CD4-positive, alpha-beta T cell treated with Interleukin-4 for 1 hour (primary cell): ENCODE measurements at regions not wholly inside any gene's neighbourhood (a gene's known extent, or its start where the extent isn't known, plus 50 kb on each side); places are given as distances from the start of the nearest gene placed in this dataset.

Experiments
- DNase-seq, 2 donors: peaks; one replicate each; pipeline ENCODE4 v3.0.0-alpha.2; 2020 to 2022

- DNase-seq: no peak
These were observed 866.7 kb upstream of the PRMT6 start for GRCh38 chr1:106189780-106190179.

GRCh38 chr1:106194206-106194605 is 862.3 kb upstream of the PRMT6 start:
- DNase-seq: no peak

DNA sequence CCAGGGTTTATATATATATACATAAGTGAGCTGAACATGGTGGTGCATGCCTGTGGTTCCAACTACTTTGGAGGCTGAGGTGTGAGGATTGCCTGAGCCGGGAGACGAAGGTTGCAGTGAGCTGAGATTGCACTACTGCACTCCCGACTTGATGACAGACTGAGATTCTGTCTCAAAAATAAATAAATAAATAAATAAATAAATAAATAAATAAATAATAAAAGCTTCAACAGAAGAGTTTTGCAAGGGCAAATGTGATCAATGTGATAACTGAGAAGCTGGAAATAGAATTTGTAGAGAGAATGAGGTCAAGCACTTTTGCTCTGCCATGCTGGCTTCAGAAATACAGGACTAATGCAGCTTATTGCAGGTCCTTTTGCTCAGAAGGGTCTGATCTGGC is 855.8 kb upstream of the PRMT6 start:
- DNase-seq: no peak

DNA sequence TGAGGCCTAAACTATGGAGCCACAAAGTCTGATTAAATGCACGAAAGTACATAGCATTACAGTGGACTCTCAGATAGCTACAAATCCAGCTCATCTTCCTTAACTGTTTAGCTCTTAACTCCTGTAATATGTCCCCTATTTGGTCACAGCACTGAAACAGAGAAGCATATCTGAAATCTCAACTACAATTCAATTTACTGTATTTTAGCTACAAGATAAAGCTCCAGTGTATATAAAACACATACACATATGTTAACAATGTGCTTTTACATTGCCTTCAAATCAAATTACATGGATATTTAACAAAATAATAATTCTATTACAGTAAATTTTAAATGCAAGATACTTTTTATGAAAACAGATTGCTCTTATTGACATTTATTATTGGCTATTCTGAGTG is 849.3 kb upstream of the PRMT6 start:
- DNase-seq: no peak

DNA sequence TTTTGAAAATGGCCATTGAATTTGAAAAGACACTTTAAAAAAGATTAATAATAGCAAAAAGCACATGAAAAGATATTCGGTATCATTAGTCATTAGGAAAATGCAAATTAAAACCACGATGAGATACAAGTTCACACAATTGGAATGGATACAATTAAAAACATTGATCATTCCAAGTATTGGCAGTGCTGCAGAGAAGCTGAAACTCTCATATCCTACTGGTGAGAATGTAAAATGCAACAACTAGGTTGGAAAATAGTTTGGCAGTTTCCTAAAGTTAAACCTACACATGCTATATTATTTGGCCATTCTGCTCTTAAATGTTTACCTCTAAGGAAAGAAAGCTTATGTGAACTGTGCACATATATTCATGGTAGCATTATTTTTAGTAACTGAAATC is 838.7 kb upstream of the PRMT6 start:
- DNase-seq: no peak

- DNase-seq: no peak
These were observed 834.1 kb upstream of the PRMT6 start for GRCh38 chr1:106222403-106222802.

- DNase-seq: no peak
These were observed 833.3 kb upstream of the PRMT6 start for GRCh38 chr1:106223213-106223612.

- DNase-seq: no peak
These were observed 832.0 kb upstream of the PRMT6 start for GRCh38 chr1:106224426-106224825.

DNA sequence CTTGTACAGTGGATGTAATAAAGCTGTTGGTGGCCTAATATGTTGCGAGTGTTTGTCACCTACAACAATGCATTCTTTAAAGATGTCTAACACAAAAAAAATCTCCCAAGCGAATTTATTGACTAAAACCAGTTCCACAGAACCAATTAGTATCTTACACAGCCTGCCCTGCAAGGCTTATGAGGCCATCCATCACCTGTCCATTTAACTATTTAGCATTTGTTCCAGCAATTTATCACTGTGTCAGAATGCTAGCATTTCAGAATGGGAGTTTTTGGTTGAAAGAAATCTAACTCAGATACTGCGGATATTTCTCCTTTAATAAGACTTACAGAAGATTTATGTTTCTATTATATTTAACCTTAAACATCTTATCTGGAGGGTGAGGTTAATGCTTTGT is 831.1 kb upstream of the PRMT6 start:
- DNase-seq: no peak

DNA sequence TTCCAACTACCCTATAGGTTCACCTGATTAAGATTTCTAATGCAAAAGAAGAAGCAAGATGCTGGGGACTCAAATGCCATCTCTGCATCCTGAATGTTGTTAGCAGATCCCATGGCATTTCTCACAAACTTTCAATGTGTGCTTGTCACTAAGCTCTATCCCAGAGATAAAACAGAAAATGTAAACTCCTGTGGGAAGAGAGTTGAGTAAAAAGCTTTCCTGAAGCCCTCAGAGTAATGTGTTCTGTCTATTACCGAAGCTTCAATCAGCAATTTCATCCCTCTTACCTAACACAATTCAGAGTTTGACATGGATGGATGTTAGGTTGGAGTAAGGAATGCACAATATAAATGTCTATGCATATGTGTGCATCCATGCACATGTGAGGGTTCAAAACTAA is 829.9 kb upstream of the PRMT6 start:
- DNase-seq: no peak

- DNase-seq: no peak
These were observed 824.3 kb upstream of the PRMT6 start for GRCh38 chr1:106232128-106232527.

DNA sequence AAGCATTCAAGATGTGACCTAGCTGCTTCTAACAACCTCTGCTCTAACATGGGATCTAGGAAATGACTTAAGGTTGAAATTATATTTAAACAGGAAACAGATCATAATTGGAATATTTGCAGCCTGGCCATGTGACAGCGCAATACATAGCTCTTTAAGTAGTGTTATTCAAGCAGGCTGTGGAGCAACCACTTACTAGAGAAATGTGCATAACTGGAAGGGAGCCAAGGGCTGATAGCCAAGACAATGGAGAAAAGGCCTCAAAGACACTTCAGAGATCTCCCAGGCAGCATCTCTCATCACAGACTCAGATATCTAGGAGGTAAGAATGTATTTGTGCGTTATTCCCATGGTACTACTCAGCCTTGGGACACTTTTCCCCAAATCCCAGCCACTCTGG is 823.0 kb upstream of the PRMT6 start:
- no peak for DNase-seq

DNA sequence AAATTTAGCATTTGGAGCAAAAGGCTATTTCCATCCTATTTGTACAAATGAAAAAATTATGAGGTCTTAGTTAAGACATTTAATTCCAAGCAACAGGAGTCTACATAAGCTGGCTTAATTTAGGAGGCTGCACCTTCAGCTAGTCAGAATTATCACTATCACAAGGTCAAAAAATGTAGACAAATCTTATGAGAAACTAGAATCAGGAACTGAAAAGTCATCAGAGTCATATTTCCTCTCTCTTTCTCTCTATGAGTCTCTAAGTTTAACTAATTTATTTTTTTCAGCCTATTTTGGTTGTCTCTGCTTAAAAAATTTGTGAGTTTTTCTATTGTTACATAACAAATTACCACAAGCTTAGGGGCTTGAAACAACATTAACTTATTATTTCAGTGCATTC is 807.1 kb upstream of the PRMT6 start:
- no peak for DNase-seq

GRCh38 chr1:106249810-106250209 is 806.7 kb upstream of the PRMT6 start:
- DNase-seq: no peak

GRCh38 chr1:106254748-106255147 is 801.7 kb upstream of the PRMT6 start:
- no peak for DNase-seq

- no peak for DNase-seq
These were observed 789.7 kb upstream of the PRMT6 start for GRCh38 chr1:106266786-106267185.

DNA sequence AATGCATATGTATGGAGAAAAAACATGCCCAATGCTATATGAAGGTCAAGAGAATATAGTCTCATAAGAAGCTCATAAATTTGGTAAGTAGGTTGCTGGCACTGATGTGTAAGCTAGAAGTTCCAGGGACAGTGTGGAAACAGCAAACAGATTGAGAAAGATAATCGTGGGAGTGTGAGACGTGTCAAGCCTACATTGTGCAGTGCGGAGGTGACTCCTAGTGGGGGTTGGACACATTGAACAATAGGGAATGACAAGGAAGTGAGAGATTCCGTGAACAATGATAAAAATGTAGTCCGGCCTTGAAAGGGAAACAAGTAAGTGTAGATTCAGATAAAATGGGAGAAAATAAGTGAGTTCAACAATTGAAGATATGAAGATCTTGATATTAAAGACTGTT is 788.4 kb upstream of the PRMT6 start:
- no peak for DNase-seq

GRCh38 chr1:106276871-106277270 is 779.6 kb upstream of the PRMT6 start:
- DNase-seq: no peak

GRCh38 chr1:106277786-106278185 is 778.7 kb upstream of the PRMT6 start:
- no peak for DNase-seq

DNA sequence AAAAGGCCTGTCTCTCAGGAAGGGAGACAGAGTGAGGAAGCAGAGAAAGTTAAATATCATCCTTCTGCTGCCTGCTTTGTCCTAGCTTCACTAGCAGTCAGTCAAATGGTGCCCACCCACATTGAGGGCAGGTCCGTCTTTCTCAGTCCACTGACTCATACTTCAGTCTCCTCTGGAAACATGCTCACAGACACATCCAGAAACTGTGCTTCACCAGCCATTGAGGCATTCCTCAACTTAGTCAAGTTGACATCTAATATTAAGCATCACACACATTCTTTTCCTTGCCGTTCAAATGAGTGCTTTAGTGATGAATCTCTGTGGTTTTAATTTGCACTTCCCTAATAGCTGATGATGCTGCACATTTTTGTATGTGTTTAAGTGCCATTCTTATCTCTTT is 777.8 kb upstream of the PRMT6 start:
- no peak for DNase-seq

DNA sequence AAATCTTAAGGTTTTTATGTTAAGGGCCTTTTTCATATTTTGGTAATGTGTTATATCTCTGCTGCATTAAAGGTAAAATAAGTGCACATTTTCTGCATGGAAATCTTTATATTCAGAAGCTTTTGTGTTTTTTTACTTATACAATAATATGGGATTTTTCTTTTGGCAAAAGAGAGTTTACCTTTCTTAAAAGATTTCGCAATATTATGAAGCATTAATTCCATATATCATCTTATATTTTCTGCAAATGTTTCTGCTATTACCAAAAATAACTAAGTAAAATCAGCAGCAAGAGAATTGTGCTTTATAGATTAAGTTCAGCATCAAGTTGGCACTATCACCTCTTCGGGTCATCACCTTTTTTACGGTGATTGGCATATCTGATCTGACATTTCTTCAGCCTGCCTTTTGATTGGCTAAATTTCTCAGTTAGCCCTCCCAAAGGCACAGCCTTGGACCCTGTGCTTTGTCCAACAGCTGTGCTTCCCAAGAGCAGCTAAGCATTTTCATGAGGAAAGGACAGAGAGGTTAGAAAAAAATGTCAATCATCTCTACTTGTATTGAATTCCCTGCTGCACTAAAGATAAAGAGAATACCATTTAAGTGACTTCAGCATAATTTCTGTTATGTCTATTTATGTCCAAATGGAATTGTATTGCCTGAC is 767.1 kb upstream of the PRMT6 start:
- DNase-seq: no peak

DNA sequence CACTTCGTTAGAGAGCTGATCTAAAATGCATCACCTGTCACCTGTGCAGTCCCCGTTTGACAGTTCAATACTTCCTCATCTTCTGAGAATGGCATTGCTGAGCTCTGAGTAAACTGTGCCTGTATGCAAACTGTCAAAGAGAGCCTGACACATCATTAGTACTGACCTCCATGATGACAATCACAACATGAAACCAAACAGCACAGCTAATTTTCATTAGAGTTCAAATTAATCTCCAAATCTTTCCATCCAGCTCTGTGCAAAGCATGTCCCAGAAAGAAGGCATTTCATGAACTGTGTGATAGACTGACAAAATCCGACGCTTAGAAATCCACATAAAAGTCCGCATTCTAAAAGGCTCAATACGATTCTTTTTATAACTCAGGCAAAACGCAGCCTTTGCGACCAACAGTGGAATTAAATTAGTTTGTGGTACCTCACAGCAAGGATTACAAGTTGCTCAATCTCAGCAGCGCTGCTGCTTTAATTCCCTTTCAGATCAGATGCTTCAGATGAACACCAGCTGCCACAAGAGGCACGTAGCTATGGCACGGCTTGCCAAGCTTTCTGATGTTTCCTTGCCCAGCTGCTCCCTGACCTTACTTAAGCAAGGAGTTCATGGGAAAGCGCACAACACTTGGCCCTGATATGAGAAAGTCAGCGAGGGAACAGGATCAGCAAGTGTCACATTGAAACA is 765.5 kb upstream of the PRMT6 start:
- no peak for DNase-seq

- DNase-seq: no peak
These were observed 764.3 kb upstream of the PRMT6 start for GRCh38 chr1:106292130-106292529.

- DNase-seq: no peak
These were observed 760.0 kb upstream of the PRMT6 start for GRCh38 chr1:106296431-106296830.

- no peak for DNase-seq
These were observed 752.4 kb upstream of the PRMT6 start for GRCh38 chr1:106304106-106304505.
